Gastroesophageal sphincter (tissue), 4 donors: ENCODE measurements at regions not wholly inside any gene's neighbourhood (a gene's known extent, or its start where the extent isn't known, plus 50 kb on each side); places are given as distances from the start of the nearest gene placed in this dataset.

Experiments
- ATAC-seq: fragments of 150-250 bp; one replicate; pipeline ENCODE4 v1.9.1; 2016; ENCODE audit warnings: mild to moderate bottlenecking, moderate library complexity
- H3K27ac ChIP-seq, 4 donors: fragments of 200-600 bp; sonication (generic) in 3 of 4; 1 replicate in 3 of 4; 2 replicates in 1 of 4; pipeline ENCODE4 v1.5.1; 2016 to 2019
- H3K27me3 ChIP-seq: fragments of 200-600 bp; sonication (generic); one replicate; pipeline ENCODE4 v1.5.1; 2019
- H3K36me3 ChIP-seq, 2 donors: fragments of 200-600 bp; sonication (generic); one replicate each; pipeline ENCODE4 v1.5.1; 2019; ENCODE audit warnings: control low read depth in 1 of 2
- H3K4me1 ChIP-seq, 3 donors: fragments of 200-600 bp; sonication (generic); 1 replicate in 2 of 3; 2 replicates in 1 of 3; pipeline ENCODE4 v1.5.1; 2016 to 2019; ENCODE audit warnings: control low read depth in 2 of 3
- H3K4me3 ChIP-seq, 2 donors: fragments of 200-600 bp; sonication (generic); one replicate each; pipeline ENCODE4 v1.5.1; 2019; ENCODE audit warnings: mild to moderate bottlenecking in 1 of 2, moderate library complexity in 1 of 2
- H3K9me3 ChIP-seq, 3 donors: fragments of 200-600 bp; sonication (generic); one replicate each; pipeline ENCODE4 v1.5.1; 2017 to 2019; ENCODE audit warnings: control low read depth in 2 of 3
- EP300 ChIP-seq: sonication (generic); formaldehyde crosslinking; IDR thresholded peaks from one replicate; pipeline ENCODE4 v1.6.1; 2017; ENCODE audit warnings: antibody characterized with exemption, mild to moderate bottlenecking
- POLR2A ChIP-seq, 2 donors: fragments of 450-650 bp; IDR thresholded peaks; one replicate each; pipeline ENCODE4 v1.6.1; 2017; ENCODE audit warnings: antibody characterized with exemption in 2 of 2, mild to moderate bottlenecking in 2 of 2, moderate library complexity in 1 of 2
- POLR2AphosphoS5 ChIP-seq: sonication (generic); formaldehyde crosslinking; IDR thresholded peaks from one replicate; pipeline ENCODE4 v1.6.1; 2017; ENCODE audit warnings: antibody characterized with exemption
- WGBS, 2 donors: methylation state at CpG; one replicate each; pipeline ENCODE4 v1.1.5; 2018; ENCODE audit warnings: low coverage in 1 of 2; 5-methylcytosine and 5-hydroxymethylcytosine counted together
- TF ChIP-seq, protein P1 (sequence below), 4 experiments: fragments of 200-600 bp in 2 of 4; fragments of 450-650 bp in 2 of 4; sonication (generic) in 1 of 4; IDR thresholded peaks; one replicate each; pipeline ENCODE4 v1.5.1; 2017 to 2019; ENCODE audit warnings: antibody characterized with exemption in 4 of 4, mild to moderate bottlenecking in 2 of 4, moderate library complexity in 2 of 4

GRCh38 chr4:26116057-26116456, 202.0 kb downstream of the SMIM20 start:
- TF ChIP-seq POLR2AphosphoS5 (no peak), EP300 (no peak), POLR2A (IDR thresholded peaks at IDR 0.05) (no peak)
- TF ChIP-seq, protein P1, sequence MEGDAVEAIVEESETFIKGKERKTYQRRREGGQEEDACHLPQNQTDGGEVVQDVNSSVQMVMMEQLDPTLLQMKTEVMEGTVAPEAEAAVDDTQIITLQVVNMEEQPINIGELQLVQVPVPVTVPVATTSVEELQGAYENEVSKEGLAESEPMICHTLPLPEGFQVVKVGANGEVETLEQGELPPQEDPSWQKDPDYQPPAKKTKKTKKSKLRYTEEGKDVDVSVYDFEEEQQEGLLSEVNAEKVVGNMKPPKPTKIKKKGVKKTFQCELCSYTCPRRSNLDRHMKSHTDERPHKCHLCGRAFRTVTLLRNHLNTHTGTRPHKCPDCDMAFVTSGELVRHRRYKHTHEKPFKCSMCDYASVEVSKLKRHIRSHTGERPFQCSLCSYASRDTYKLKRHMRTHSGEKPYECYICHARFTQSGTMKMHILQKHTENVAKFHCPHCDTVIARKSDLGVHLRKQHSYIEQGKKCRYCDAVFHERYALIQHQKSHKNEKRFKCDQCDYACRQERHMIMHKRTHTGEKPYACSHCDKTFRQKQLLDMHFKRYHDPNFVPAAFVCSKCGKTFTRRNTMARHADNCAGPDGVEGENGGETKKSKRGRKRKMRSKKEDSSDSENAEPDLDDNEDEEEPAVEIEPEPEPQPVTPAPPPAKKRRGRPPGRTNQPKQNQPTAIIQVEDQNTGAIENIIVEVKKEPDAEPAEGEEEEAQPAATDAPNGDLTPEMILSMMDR (IDR thresholded peaks at IDR 0.05): no peak
- no peak overlapping the region for H3K4me3 ChIP-seq
- WGBS, 2 donors: 65 to 69% methylated on average over 3 to 4 of the region's 4 CpGs

GRCh38 chr4:26120098-26120825, 200.6 kb upstream of the RBPJ start:
- TF ChIP-seq POLR2AphosphoS5: no peak
- TF ChIP-seq, protein P1 (IDR thresholded peaks at IDR 0.05): no peak
- TF ChIP-seq POLR2A (IDR thresholded peaks at IDR 0.05): no peak
- TF ChIP-seq EP300: no peak
- WGBS, 2 donors: 83 to 90% methylated on average over 6 of the region's 6 CpGs
- ATAC-seq: no peak
- no peak overlapping the region for H3K27ac ChIP-seq
- no peaks in the 10 kb centered on the region for H3K9me3 ChIP-seq
- H3K36me3 ChIP-seq: no peaks in the 10 kb centered on the region
- no peaks in the 10 kb centered on the region for H3K27me3 ChIP-seq
- no peak overlapping the region for H3K4me3 ChIP-seq
- H3K4me1 ChIP-seq: no peaks in the 10 kb centered on the region

More at GRCh38 chr4:26116057-26116456, 202.0 kb downstream of the SMIM20 start:
- Histone ChIP-seq H3K36me3 (no peaks in the 10 kb centered on the region), H3K9me3 (peaks cover 0 to 17% (median 0%) of the 10 kb centered on the region in 3 donors), H3K27me3 (no peaks in the 10 kb centered on the region), H3K27ac (no peak overlapping the region), H3K4me1 (no peaks in the 10 kb centered on the region)
- no peak for ATAC-seq

- no peaks in the 10 kb centered on the region for H3K4me1 ChIP-seq
- no peak overlapping the region for H3K4me3 ChIP-seq
- no peaks in the 10 kb centered on the region for H3K9me3 ChIP-seq
- 86 to 95% methylated on average over 3 of the region's 3 CpGs for WGBS, 2 donors
- no peak for ATAC-seq
- H3K36me3 ChIP-seq: no peaks in the 10 kb centered on the region
- TF ChIP-seq POLR2AphosphoS5: no peak
- TF ChIP-seq EP300: no peak
- TF ChIP-seq POLR2A (IDR thresholded peaks at IDR 0.05): no peak
- TF ChIP-seq, protein P1 (IDR thresholded peaks at IDR 0.05): no peak
- no peaks in the 10 kb centered on the region for H3K27me3 ChIP-seq
- no peak overlapping the region for H3K27ac ChIP-seq
Measured at GRCh38 chr4:26122690-26123089, 198.1 kb upstream of the RBPJ start.

DNA sequence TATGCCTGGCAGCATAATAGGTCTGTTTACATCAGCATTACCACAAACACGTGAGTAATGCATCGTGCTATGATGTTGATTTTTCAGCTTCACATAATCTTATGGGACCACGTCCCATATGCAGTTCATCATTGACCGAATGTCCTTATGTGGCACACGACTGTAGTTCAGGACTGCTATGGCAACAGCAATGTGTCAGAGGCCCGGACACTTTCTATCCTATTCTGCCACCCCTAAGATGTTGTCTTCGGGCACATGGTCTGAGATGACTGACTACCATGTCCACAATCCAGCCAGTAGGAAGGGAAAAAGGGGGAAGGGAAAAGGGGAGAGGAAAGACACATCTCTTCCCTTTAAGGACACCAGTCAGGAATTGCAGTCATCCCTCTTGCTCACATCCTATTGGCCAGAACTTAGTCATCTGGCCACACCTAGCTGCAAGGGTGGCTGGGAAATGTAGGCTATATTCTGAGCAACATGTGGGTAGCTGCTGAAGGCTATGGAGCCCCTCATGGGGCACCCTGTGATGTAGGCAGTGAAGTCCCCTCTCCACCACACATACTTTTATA, 196.0 kb upstream of the RBPJ start:
- Histone ChIP-seq H3K27ac (no peak overlapping the region), H3K4me1 (no peaks in the 10 kb centered on the region), H3K36me3 (no peaks in the 10 kb centered on the region), H3K27me3 (no peaks in the 10 kb centered on the region), H3K4me3 (no peak overlapping the region), H3K9me3 (no peaks in the 10 kb centered on the region)
- TF ChIP-seq, protein P1 (IDR thresholded peaks at IDR 0.05): no peak
- TF ChIP-seq POLR2A (IDR thresholded peaks at IDR 0.05): no peak
- TF ChIP-seq EP300: no peak
- TF ChIP-seq POLR2AphosphoS5: no peak
- 94 to 100% methylated on average over 1 to 7 of the region's 7 CpGs for WGBS, 2 donors
- no peak for ATAC-seq

DNA sequence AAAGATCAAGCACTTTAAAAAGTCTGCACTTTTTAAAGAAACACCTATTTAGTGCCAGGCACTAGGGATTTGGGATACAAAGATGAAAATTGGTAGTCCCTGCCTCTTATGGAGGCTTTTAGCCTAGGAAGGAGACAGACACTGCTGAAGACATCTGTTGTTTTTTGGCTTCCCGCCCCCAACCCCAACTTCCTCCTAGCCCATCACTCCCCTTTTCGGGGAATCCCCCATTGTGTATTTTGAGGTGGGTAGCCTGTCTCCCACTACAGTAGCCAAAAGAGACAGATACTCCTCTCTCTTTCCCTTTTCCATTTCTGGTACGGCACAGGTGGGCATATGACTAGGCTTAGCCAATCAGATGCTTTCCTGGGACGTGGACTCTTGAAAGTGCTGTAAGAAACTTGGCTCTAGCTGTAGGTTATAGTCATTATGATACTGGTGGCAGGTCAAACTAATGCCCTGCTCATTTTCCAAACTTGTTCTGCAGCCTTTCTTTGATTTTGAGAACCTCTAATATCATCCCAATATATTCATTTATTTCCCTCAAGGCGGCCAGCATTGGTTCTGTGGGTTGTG, 194.6 kb upstream of the RBPJ start:
- H3K27ac ChIP-seq: no peak overlapping the region
- H3K27me3 ChIP-seq: no peaks in the 10 kb centered on the region
- H3K9me3 ChIP-seq: no peaks in the 10 kb centered on the region
- no peak for TF ChIP-seq POLR2AphosphoS5
- TF ChIP-seq POLR2A (IDR thresholded peaks at IDR 0.05): no peak
- TF ChIP-seq, protein P1 (IDR thresholded peaks at IDR 0.05): no peak
- no peak for TF ChIP-seq EP300
- no peaks in the 10 kb centered on the region for H3K4me1 ChIP-seq
- 79 to 84% methylated on average over 3 to 5 of the region's 5 CpGs for WGBS, 2 donors
- H3K4me3 ChIP-seq: no peak overlapping the region
- ATAC-seq: no peak
- H3K36me3 ChIP-seq: no peaks in the 10 kb centered on the region
